Neural cell (in vitro differentiated cells): ENCODE measurements at regions not wholly inside any gene's neighbourhood (a gene's known extent, or its start where the extent isn't known, plus 50 kb on each side); places are given as distances from the start of the nearest gene placed in this dataset.

Source experiments
- EP300 ChIP-seq: fragments of 450-650 bp; conservative IDR thresholded peaks from 2 replicates; pipeline ENCODE4 v1.6.1; 2014; ENCODE audit warnings: antibody characterized with exemption, mild to moderate bottlenecking, moderate library complexity; ENCODE audit not compliant: poor library complexity, severe bottlenecking
- EZH2 ChIP-seq: fragments of 200-600, 300-800 bp; shearing (Covaris generic), sonication (generic); IDR thresholded peaks from 2 replicates; pipeline ENCODE4 v1.6.1; 2014; ENCODE audit warnings: antibody characterized with exemption, low read length, borderline replicate concordance, mild to moderate bottlenecking; ENCODE audit not compliant: insufficient read depth, poor library complexity, severe bottlenecking
- MXI1 ChIP-seq: fragments of 450-650 bp; conservative IDR thresholded peaks from 2 replicates; pipeline ENCODE4 v1.6.1; 2014; ENCODE audit warnings: antibody characterized with exemption, mild to moderate bottlenecking; ENCODE audit not compliant: poor library complexity, severe bottlenecking
- POLR2AphosphoS5 ChIP-seq: IDR thresholded peaks from 2 replicates; pipeline ENCODE4 v1.6.1; 2012
- RAD21 ChIP-seq: fragments of 450-650 bp; conservative IDR thresholded peaks from 2 replicates; pipeline ENCODE4 v1.6.1; 2014; ENCODE audit warnings: antibody characterized with exemption, mild to moderate bottlenecking, moderate library complexity
- TAF1 ChIP-seq: IDR thresholded peaks from 2 replicates; pipeline ENCODE4 v1.6.1; 2012; ENCODE audit warnings: low read depth
- TF ChIP-seq, protein P1 (sequence below): IDR thresholded peaks from 2 replicates; pipeline ENCODE4 v1.6.1; 2012; ENCODE audit warnings: borderline replicate concordance
- TF ChIP-seq, protein P2 (sequence below): fragments of 450-650 bp; IDR thresholded peaks from 2 replicates; pipeline ENCODE4 v1.5.1; 2014; ENCODE audit warnings: antibody characterized with exemption, mild to moderate bottlenecking, moderate library complexity; ENCODE audit not compliant: poor library complexity, severe bottlenecking

DNA sequence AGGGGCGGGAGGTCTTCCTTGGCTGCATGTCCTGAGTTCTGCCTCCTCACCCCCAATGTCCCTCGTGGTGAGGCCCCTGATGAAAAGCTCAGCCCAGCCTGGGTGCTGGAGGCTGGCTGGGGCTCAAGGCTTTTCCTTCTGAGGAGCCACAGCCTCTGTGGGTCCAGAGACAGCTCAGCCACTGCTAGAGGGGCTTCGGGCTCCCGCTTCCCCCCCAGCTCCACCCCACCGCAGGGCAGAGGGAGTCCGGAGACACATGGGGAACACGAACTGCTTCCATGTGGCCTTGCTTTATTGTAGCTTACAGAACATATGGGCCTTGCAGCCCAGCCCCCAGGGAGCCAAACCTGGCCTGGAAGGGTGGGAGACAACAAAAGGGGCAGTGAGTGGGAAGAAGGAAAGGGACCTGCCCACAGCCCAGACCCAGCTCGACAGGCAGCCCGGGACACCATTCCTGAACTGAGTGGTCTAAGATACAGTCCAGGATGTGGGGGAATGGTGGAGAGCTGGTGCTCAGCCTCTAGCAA is 89.9 kb upstream of the NKX1-1 start:
- no peak for TF ChIP-seq RAD21
- no peak for TF ChIP-seq EZH2
- TF ChIP-seq, protein P1, sequence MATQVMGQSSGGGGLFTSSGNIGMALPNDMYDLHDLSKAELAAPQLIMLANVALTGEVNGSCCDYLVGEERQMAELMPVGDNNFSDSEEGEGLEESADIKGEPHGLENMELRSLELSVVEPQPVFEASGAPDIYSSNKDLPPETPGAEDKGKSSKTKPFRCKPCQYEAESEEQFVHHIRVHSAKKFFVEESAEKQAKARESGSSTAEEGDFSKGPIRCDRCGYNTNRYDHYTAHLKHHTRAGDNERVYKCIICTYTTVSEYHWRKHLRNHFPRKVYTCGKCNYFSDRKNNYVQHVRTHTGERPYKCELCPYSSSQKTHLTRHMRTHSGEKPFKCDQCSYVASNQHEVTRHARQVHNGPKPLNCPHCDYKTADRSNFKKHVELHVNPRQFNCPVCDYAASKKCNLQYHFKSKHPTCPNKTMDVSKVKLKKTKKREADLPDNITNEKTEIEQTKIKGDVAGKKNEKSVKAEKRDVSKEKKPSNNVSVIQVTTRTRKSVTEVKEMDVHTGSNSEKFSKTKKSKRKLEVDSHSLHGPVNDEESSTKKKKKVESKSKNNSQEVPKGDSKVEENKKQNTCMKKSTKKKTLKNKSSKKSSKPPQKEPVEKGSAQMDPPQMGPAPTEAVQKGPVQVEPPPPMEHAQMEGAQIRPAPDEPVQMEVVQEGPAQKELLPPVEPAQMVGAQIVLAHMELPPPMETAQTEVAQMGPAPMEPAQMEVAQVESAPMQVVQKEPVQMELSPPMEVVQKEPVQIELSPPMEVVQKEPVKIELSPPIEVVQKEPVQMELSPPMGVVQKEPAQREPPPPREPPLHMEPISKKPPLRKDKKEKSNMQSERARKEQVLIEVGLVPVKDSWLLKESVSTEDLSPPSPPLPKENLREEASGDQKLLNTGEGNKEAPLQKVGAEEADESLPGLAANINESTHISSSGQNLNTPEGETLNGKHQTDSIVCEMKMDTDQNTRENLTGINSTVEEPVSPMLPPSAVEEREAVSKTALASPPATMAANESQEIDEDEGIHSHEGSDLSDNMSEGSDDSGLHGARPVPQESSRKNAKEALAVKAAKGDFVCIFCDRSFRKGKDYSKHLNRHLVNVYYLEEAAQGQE = no peak
- TF ChIP-seq, protein P2, sequence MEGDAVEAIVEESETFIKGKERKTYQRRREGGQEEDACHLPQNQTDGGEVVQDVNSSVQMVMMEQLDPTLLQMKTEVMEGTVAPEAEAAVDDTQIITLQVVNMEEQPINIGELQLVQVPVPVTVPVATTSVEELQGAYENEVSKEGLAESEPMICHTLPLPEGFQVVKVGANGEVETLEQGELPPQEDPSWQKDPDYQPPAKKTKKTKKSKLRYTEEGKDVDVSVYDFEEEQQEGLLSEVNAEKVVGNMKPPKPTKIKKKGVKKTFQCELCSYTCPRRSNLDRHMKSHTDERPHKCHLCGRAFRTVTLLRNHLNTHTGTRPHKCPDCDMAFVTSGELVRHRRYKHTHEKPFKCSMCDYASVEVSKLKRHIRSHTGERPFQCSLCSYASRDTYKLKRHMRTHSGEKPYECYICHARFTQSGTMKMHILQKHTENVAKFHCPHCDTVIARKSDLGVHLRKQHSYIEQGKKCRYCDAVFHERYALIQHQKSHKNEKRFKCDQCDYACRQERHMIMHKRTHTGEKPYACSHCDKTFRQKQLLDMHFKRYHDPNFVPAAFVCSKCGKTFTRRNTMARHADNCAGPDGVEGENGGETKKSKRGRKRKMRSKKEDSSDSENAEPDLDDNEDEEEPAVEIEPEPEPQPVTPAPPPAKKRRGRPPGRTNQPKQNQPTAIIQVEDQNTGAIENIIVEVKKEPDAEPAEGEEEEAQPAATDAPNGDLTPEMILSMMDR = no peak
- TF ChIP-seq EP300 = no peak
- no peak for TF ChIP-seq TAF1
- no peak for TF ChIP-seq POLR2AphosphoS5
- TF ChIP-seq MXI1 = no peak
